ENCODE measurements at regions not wholly inside any gene's neighbourhood (a gene's known extent, or its start where the extent isn't known, plus 50 kb on each side); places are given as distances from the start of the nearest gene placed in this dataset.
"Not testable (repeated sequence)": the region's sequence is repeated elsewhere in the genome, so short reads cannot be mapped to it uniquely, and the experiment has no call there.

GRCh38 chr5:99646011-99646647 lies 717.3 kb upstream of the CHD1 start:
- no peak for DNase-seq (ENCODE audit: low spot score)
- intact Hi-C loops (cut with DNase I): no loop called here

- no peak for DNase-seq (ENCODE audit: low spot score)
- intact Hi-C loops (cut with DNase I): no loop called here
Measured at GRCh38 chr5:99644822-99645221, 716.0 kb upstream of the CHD1 start.

GRCh38 chr5:99640646-99641045 lies 711.8 kb upstream of the CHD1 start:
- DNase-seq (ENCODE audit: low spot score): no peak
- intact Hi-C loops (cut with DNase I): no loop called here

DNA sequence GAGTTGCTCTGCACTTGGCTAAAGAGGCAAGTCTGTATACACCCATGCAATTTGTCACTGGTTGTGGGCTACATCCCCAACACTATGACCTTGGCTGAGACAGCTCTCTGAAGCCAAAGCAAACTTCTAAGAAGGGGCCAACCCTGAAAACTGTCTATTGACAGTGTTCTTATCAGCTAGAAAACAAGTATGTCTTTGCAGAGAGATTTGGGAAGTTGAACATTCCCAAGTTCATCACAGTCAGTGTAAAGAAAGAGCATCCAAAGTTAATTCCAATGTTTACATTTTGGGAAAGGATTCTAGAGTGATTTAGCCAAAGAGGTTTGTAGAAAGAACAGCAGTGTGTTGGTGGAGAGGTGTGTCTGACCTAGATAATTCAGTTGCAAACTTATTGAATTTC lies 711.1 kb upstream of the CHD1 start:
- intact Hi-C loops (cut with DNase I): no loop called here
- DNase-seq (ENCODE audit: low spot score): no peak

GRCh38 chr5:99636663-99637062 lies 707.9 kb upstream of the CHD1 start:
- intact Hi-C loops (cut with DNase I): no loop called here
- no peak for DNase-seq (ENCODE audit: low spot score)

DNA sequence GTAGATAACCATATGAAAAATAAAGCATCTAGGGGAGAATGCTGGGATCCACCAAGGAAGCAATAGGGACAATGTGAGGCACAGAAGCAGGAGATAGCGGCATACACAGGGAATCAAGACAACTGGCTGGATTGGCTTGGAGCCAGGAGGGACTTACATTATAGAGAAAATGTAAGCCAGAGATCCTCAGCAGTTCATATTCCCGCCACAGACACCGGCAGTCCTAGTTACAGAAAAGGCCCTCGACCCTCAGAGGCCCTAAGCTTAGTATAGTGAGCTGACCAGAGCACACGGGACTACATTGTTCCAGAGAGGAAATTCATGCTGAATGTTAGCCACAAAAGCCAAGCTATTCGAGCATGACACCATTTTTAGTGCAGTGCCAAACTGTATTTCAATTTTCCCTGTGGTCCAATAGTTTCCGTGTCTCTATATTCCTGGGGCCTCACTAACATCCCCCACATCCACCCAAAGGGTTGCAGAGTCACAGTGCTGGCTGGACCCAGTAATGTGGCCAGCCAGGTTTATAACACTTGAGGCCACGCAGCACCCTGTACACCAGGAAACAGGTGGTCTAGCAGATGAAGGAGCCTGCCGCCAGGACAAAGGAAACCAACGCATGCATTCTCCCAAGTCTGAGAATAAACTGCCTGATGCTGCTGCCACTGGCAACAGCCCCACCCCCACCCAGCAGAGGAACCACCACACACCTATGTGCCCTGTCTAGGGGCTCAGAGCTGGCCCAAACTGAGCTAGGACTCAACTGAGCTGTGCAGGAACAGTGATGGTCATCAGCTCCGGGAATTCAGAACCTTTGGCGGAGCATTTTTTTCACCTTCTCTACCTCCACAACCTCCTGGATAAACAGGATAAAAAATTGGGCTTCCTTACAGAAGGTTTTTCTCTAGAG lies 693.2 kb upstream of the CHD1 start:
- intact Hi-C loops (cut with DNase I): no loop called here
- no peak for DNase-seq (ENCODE audit: low spot score)

GRCh38 chr5:99617335-99617734 lies 688.5 kb upstream of the CHD1 start:
- DNase-seq (ENCODE audit: low spot score): no peak
- intact Hi-C loops (cut with DNase I): no loop called here

DNA sequence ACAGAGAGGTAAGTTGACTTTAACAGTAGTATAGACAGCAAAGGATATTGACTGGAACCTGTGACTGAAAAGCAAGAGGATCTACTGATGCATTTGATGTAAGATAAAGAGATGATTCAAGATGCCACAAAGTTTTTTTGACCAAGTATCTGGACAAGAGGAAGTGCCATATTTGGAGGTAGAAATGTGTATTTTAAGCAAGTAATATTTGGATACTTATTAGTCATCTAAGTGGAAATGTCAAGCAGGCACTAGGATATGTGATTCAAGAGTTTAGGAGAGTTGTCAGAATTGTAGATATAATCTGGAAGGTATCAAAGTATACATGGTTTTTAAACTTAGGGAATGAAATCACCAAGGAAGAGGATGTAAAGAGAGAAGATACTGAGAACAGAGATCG lies 686.1 kb upstream of the CHD1 start:
- no peak for DNase-seq (ENCODE audit: low spot score)
- intact Hi-C loops (cut with DNase I): no loop called here

DNA sequence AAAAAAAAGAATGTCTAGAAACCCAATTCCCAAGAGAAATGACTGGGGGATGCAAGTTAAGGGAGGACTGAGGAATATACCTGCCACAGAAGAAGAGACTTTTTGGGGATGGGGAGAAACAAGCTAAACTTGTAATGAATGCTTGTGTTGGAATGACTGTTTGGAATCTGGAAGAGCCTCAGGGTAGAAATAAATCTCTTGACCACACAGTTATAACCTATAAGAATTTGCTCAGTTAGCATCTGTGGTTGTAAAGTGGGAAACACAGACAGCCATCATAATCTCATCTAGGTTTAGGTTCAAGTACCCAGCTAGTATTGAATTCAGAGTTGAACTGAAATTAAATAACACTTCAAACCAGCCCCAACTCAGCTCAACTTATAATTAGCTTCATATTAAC lies 678.3 kb upstream of the CHD1 start:
- no peak for DNase-seq (ENCODE audit: low spot score)
- intact Hi-C loops (cut with DNase I): no loop called here

- intact Hi-C loops (cut with DNase I): no loop called here
- DNase-seq (ENCODE audit: low spot score): no peak
Measured at GRCh38 chr5:99605904-99606303, 677.1 kb upstream of the CHD1 start.

GRCh38 chr5:99600952-99601351 lies 672.1 kb upstream of the CHD1 start:
- intact Hi-C loops (cut with DNase I): no loop called here
- no peak for DNase-seq (ENCODE audit: low spot score)

DNA sequence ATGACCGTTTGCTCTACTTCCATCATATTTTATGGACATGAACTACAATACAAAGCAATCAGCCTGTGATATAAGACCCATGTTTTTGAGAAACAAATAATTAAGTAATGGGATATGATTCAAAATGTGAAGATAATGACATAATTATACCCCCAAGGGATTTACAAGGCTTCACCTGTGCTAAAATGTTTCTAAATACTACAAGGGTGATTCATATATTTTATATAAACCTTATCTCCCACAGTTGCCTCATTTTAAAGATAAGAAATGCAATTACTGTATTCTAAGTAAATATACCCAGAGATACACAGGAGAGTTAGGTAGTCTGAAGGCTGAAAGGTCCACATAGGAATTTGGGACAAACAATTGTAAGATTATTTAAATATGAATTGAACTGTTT lies 662.0 kb upstream of the CHD1 start:
- intact Hi-C loops (cut with DNase I): no loop called here
- no peak for DNase-seq (ENCODE audit: low spot score)

GRCh38 chr5:99589424-99589823 lies 660.6 kb upstream of the CHD1 start:
- intact Hi-C loops (cut with DNase I): no loop called here
- DNase-seq (ENCODE audit: low spot score): no peak

DNA sequence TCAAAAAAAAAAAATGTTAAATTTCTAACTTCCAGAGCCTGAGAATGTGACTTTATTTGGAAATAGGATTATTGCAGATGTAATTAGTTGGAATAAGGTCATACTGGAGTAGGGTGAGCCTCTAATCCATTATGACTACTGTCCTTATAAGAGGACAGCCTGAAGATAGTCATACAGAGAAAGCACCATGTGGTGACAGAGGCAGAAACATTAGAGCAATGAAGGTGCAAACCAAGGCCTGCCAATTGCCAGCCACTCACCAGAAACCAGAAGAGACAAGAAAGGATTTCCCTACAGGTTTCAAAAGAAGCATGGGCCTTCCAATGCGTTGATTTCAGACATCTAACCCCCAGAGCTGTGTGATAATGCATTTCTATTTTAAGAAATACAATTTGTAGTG lies 659.2 kb upstream of the CHD1 start:
- DNase-seq (ENCODE audit: low spot score): no peak
- intact Hi-C loops (cut with DNase I): no loop called here

GRCh38 chr5:99586878-99587277 lies 658.1 kb upstream of the CHD1 start:
- intact Hi-C loops (cut with DNase I): no loop called here
- no peak for DNase-seq (ENCODE audit: low spot score)

- DNase-seq (ENCODE audit: low spot score); intact Hi-C loops (cut with DNase I): not testable (repeated sequence)
Measured at GRCh38 chr5:99581204-99581603, 652.4 kb upstream of the CHD1 start.

GRCh38 chr5:99562937-99563627 lies 634.3 kb upstream of the CHD1 start:
- DNase-seq (ENCODE audit: low spot score); intact Hi-C loops (cut with DNase I): not testable (repeated sequence)

GRCh38 chr5:99553211-99553810 lies 624.5 kb upstream of the CHD1 start:
- no peak for DNase-seq (ENCODE audit: low spot score)
- intact Hi-C loops (cut with DNase I): no loop called here

DNA sequence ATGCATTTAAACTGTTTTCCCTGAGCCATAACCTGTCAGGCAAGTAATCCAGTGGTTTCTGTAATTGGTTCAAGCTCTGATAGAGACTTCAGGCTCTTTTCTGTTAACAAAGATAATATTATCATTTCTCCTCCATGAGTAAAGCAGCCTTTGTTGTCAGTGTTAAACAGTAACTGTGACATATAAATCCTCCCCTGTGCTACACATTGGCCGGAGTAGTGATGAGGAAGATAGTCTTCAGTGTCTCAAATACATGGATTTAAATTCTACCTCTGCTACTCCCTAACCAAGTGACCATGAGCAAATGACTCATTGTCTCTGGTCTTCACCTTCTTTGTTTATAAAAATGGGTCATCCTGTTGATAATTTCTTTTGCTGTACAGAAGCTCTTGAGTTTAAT lies 615.5 kb upstream of the CHD1 start:
- intact Hi-C loops (cut with DNase I): no loop called here
- DNase-seq (ENCODE audit: low spot score): no peak

GRCh38 chr5:99543841-99544240 lies 615.0 kb upstream of the CHD1 start:
- intact Hi-C loops (cut with DNase I): no loop called here
- no peak for DNase-seq (ENCODE audit: low spot score)

Measured in cardiac septum (tissue), 1 donor.